Smooth muscle cell (in vitro differentiated cells): ENCODE measurements at regions not wholly inside any gene's neighbourhood (a gene's known extent, or its start where the extent isn't known, plus 50 kb on each side); places are given as distances from the start of the nearest gene placed in this dataset.

Source experiments
- DNase-seq: peaks from one replicate; lab custom pipeline; 2025; ENCODE audit not compliant: unreplicated experiment; lab: John Stamatoyannopoulos, UW
- H2AFZ ChIP-seq: fragments of 200-600 bp; sonication (generic); 2 replicates; pipeline ENCODE4 v1.6.0; 2016; ENCODE audit warnings: antibody characterized with exemption, low read depth, mild to moderate bottlenecking
- H3F3A ChIP-seq: fragments of 200-600 bp; sonication (generic); 2 replicates; pipeline ENCODE4 v1.6.0; 2017; ENCODE audit warnings: antibody characterized with exemption, low read depth
- H3K27ac ChIP-seq: fragments of 200-600 bp; sonication (generic); 2 replicates; pipeline ENCODE4 v1.5.1; 2016; ENCODE audit warnings: low read depth, mild to moderate bottlenecking
- H3K27me3 ChIP-seq: fragments of 200-600 bp; sonication (generic); 2 replicates; pipeline ENCODE4 v1.6.1; 2016; ENCODE audit warnings: low read depth, mild to moderate bottlenecking
- H3K36me3 ChIP-seq: fragments of 200-600 bp; sonication (generic); 2 replicates; pipeline ENCODE4 v1.5.1; 2016; ENCODE audit warnings: low read depth
- H3K4me1 ChIP-seq: fragments of 200-600 bp; sonication (generic); 2 replicates; pipeline ENCODE4 v1.5.1; 2016; ENCODE audit warnings: low read depth
- H3K4me2 ChIP-seq: fragments of 200-600 bp; sonication (generic); 2 replicates; pipeline ENCODE4 v1.6.0; 2016; ENCODE audit warnings: mild to moderate bottlenecking
- H3K4me3 ChIP-seq: fragments of 200-600 bp; sonication (generic); 2 replicates; pipeline ENCODE4 v1.5.1; 2016; ENCODE audit warnings: mild to moderate bottlenecking
- H3K79me2 ChIP-seq: fragments of 200-600 bp; sonication (generic); 2 replicates; pipeline ENCODE4 v1.6.0; 2016; ENCODE audit warnings: low read depth, mild to moderate bottlenecking
- H3K9ac ChIP-seq: fragments of 200-600 bp; sonication (generic); 2 replicates; pipeline ENCODE4 v1.6.0; 2016; ENCODE audit warnings: low read depth
- H3K9me3 ChIP-seq: fragments of 200-600 bp; sonication (generic); replicated peaks from 2 replicates; pipeline ENCODE4 v1.5.1; 2016; ENCODE audit warnings: low read depth
- H4K20me1 ChIP-seq: fragments of 200-600 bp; sonication (generic); 2 replicates; pipeline ENCODE4 v1.6.0; 2016; ENCODE audit warnings: low read depth
- WGBS: methylation state at CpG from one replicate; pipeline ENCODE4 v1.1.7; 2016; ENCODE audit warnings: low lambda C conversion rate; 5-methylcytosine and 5-hydroxymethylcytosine counted together
- TF ChIP-seq, protein P1 (sequence below): fragments of 200-600 bp; sonication (generic); IDR thresholded peaks from 2 replicates; pipeline ENCODE4 v1.5.1; 2017; ENCODE audit warnings: borderline replicate concordance, mild to moderate bottlenecking, antibody characterized with exemption; ENCODE audit not compliant: insufficient read depth, poor library complexity, severe bottlenecking

DNA sequence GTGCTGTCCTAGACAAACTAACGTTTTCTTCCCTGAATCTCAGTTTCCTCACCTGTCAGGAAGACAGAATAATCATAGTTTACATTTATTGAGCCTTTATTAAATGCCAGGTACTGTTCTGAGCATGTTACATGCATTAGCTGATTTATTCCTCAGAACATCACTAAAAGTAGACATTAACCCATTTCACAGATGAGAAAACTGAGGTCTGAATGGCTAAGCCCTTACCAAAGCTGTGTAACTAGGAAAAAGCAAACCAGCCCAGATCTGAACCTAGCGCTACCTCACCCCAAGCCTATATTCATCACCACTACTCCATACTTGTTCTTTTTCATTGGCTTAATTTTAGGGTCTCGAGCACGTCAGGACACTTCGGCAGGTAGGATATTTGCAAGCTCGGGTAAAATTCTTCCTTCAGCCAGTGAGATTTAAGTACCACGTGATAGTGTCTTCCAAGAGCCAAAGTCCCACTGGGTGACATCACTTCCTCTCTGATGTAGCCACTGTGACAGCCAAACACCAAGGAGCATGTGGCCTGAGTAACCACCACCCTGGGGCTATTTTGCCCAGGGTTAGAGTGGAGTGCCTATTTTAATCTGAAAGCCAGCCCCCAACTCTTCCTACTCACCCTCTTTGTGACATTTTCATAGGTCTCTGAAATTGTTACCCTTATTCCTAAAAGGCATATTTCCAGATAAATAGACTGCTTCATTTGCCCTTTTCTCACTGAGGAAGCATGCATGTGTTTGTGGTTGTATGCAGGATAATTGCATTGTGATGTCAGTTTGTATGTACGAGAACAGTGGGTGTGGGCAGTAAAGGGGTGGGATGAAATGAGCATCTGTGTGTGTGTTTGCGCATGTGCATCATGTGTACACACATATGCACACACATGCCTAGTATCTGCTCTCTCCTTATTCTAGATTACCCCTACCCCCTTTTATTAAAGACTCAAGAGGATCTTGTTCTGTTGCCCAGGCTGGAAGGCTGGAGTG, 62.2 kb upstream of the WSCD2 start:
- Histone ChIP-seq H4K20me1 (no peaks in the 10 kb centered on the region), H3K9ac (no peak overlapping the region), H3K4me1 (no peaks in the 10 kb centered on the region), H3K4me2 (no peak overlapping the region), H3K27ac (no peak overlapping the region), H3K79me2 (no peaks in the 10 kb centered on the region), H3K9me3 (no peaks in the 10 kb centered on the region), H3K27me3 (peaks cover 3% of the 10 kb centered on the region), H3F3A (no peaks in the 10 kb centered on the region), H3K4me3 (no peak overlapping the region), H2AFZ (no peak overlapping the region), H3K36me3 (no peaks in the 10 kb centered on the region)
- no peak for DNase-seq
- 69% methylated on average over 9 of the region's 9 CpGs for WGBS
- TF ChIP-seq, protein P1, sequence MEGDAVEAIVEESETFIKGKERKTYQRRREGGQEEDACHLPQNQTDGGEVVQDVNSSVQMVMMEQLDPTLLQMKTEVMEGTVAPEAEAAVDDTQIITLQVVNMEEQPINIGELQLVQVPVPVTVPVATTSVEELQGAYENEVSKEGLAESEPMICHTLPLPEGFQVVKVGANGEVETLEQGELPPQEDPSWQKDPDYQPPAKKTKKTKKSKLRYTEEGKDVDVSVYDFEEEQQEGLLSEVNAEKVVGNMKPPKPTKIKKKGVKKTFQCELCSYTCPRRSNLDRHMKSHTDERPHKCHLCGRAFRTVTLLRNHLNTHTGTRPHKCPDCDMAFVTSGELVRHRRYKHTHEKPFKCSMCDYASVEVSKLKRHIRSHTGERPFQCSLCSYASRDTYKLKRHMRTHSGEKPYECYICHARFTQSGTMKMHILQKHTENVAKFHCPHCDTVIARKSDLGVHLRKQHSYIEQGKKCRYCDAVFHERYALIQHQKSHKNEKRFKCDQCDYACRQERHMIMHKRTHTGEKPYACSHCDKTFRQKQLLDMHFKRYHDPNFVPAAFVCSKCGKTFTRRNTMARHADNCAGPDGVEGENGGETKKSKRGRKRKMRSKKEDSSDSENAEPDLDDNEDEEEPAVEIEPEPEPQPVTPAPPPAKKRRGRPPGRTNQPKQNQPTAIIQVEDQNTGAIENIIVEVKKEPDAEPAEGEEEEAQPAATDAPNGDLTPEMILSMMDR: no peak

DNA sequence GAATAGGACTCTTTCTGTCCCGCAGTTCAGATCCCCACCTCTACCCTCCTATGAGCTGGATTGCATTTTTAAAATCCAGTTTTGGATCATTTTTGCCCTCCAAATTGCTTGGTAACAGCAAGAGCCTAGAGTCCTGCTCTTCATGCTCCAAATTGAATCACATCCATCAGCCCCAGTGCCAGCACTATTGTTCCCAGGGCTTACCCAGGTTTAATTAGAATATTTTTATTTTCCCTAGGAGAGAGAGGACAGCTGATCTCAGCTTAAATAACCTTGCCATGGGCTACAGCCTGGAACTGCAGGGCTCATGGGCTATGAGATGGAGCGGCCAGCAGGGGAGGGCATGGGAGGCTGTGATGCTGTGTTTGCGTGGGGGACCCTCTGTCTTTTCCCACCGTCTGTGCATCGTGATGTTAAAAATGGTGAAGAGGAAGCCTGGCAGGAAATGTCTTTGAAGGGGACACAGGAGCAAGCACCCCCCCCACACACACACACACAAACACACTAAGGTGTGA, 59.4 kb upstream of the WSCD2 start:
- Histone ChIP-seq H3K36me3 (no peaks in the 10 kb centered on the region), H3F3A (no peaks in the 10 kb centered on the region), H3K4me3 (no peak overlapping the region), H3K79me2 (no peaks in the 10 kb centered on the region), H3K4me2 (no peak overlapping the region), H3K9ac (no peak overlapping the region), H3K27ac (no peak overlapping the region), H3K27me3 (peaks cover 27% of the 10 kb centered on the region), H3K4me1 (no peaks in the 10 kb centered on the region), H4K20me1 (no peaks in the 10 kb centered on the region), H3K9me3 (no peaks in the 10 kb centered on the region), H2AFZ (no peak overlapping the region)
- DNase-seq: no peak
- TF ChIP-seq, protein P1: no peak
- 79% methylated on average over 5 of the region's 5 CpGs for WGBS

DNA sequence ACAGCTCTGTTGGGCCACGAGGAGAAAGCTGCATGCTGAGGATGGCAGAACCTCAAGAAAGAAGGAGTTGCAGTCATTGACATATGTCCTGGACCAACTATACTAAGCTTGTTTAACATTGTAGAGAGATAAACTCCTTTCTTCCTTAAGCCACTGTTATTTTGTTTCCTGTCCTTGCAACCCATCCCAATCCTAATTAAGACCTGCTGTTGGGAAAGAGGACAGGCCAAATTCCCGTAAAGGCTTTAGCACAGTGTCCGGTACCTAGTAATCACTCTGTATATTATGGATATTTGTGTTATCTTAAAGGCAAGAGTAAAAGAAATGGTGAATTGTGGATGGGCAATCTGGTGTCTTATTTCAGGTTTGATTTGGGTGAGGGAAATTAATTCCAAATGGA, 53.5 kb upstream of the WSCD2 start:
- 69% methylated on average over 3 of the region's 3 CpGs for WGBS
- TF ChIP-seq, protein P1: no peak
- no peak overlapping the region for H3K4me2 ChIP-seq

More for the DNA sequence above, 53.5 kb upstream of the WSCD2 start:
- H3K4me1 ChIP-seq: peaks cover 4% of the 10 kb centered on the region
- peaks cover 41% of the 10 kb centered on the region for H3K27me3 ChIP-seq
- H3K27ac ChIP-seq: no peak overlapping the region
- no peak overlapping the region for H3K4me3 ChIP-seq
- no peak for DNase-seq
- no peak overlapping the region for H3K9ac ChIP-seq
- no peaks in the 10 kb centered on the region for H3K9me3 ChIP-seq
- no peaks in the 10 kb centered on the region for H3K36me3 ChIP-seq
- H3K79me2 ChIP-seq: no peaks in the 10 kb centered on the region
- H2AFZ ChIP-seq: no peak overlapping the region
- H3F3A ChIP-seq: no peaks in the 10 kb centered on the region
- no peaks in the 10 kb centered on the region for H4K20me1 ChIP-seq
